ENCODE measurements at regions not wholly inside any gene's neighbourhood (a gene's known extent, or its start where the extent isn't known, plus 50 kb on each side); places are given as distances from the start of the nearest gene placed in this dataset.

- intact Hi-C loops (cut with micrococcal nuclease) (no loop called here), dilution Hi-C loops (cut with MboI; ENCODE audit: extremely low pct_ligation_motif_present, low sequenced_read_pairs) (no loop called here)
- ChIA-PET CTCF (no interaction called here), POLR2A (no interaction called here)
- Histone ChIP-seq H3K4me2 (ENCODE audit: insufficient read depth, low read length) (no peak overlapping the region), H3K9ac (replicated peaks; ENCODE audit: extremely low read depth, insufficient read depth, low read length) (no peak overlapping the region), H4K20me1 (replicated peaks; ENCODE audit: control insufficient read depth, extremely low read depth, insufficient read depth, low read length) (no peaks in the 10 kb centered on the region), H3K4me3 (replicated peaks in 1 of 3; ENCODE audit: insufficient read depth in 1 of 3, low read depth in 1 of 3, low read length in 3 of 3) (no peak overlapping the region), H2AFZ (ENCODE audit: low read depth, low read length) (no peak overlapping the region), H3K27ac (ENCODE audit: insufficient read depth, low read depth, low read length) (no peak overlapping the region), H3K9me1 (replicated peaks; ENCODE audit: control insufficient read depth, extremely low read depth, insufficient read depth, low read length) (no peaks in the 10 kb centered on the region), H3K36me3 (ENCODE audit: control insufficient read depth in 2 of 2, extremely low read depth in 1 of 2, insufficient read depth in 2 of 2, low read length in 2 of 2) (no peaks in the 10 kb centered on the region), H3K27me3 (ENCODE audit: control insufficient read depth in 2 of 2, insufficient read depth in 2 of 2, low read length in 2 of 2) (no peaks in the 10 kb centered on the region), H3K9me3 (replicated peaks; ENCODE audit: control insufficient read depth, insufficient read depth, low read length) (peaks cover 6% of the 10 kb centered on the region), H3K4me1 (ENCODE audit: control insufficient read depth, extremely low read depth, insufficient read depth, low read length) (no peaks in the 10 kb centered on the region), H3K79me2 (ENCODE audit: control insufficient read depth, insufficient read depth, low read length) (no peaks in the 10 kb centered on the region)
- DNase-seq (ENCODE audit: low read depth, low spot score) (no peak), FAIRE-seq (no peak)
- TF ChIP-seq CTCF (IDR thresholded peaks at IDR 0.05; ENCODE audit: extremely low read depth in 1 of 2, insufficient read depth in 1 of 2, low read depth in 1 of 2, low read length in 2 of 2) (no peak), JUN (IDR thresholded peaks at IDR 0.05; ENCODE audit: borderline replicate concordance, insufficient read depth, insufficient read length, low read depth) (no peak), FOS (IDR thresholded peaks at IDR 0.05; ENCODE audit: borderline replicate concordance, insufficient read depth, low read length) (no peak)
- BruUV-seq (replicated peaks) = no TSS peak
Observed at GRCh38 chr4:45741897-45742296, 382.0 kb downstream of the GABRG1 start.

GRCh38 chr4:45732161-45732560 lies 391.7 kb downstream of the GABRG1 start:
- Histone ChIP-seq H3K36me3 (ENCODE audit: control insufficient read depth in 2 of 2, extremely low read depth in 1 of 2, insufficient read depth in 2 of 2, low read length in 2 of 2) (no peaks in the 10 kb centered on the region), H3K4me1 (ENCODE audit: control insufficient read depth, extremely low read depth, insufficient read depth, low read length) (no peaks in the 10 kb centered on the region), H2AFZ (ENCODE audit: low read depth, low read length) (no peak overlapping the region), H4K20me1 (replicated peaks; ENCODE audit: control insufficient read depth, extremely low read depth, insufficient read depth, low read length) (no peaks in the 10 kb centered on the region), H3K9me1 (replicated peaks; ENCODE audit: control insufficient read depth, extremely low read depth, insufficient read depth, low read length) (no peaks in the 10 kb centered on the region), H3K9me3 (replicated peaks; ENCODE audit: control insufficient read depth, insufficient read depth, low read length) (peaks cover 2% of the 10 kb centered on the region), H3K27ac (ENCODE audit: insufficient read depth, low read depth, low read length) (no peak overlapping the region), H3K79me2 (ENCODE audit: control insufficient read depth, insufficient read depth, low read length) (no peaks in the 10 kb centered on the region), H3K27me3 (ENCODE audit: control insufficient read depth in 2 of 2, insufficient read depth in 2 of 2, low read length in 2 of 2) (no peaks in the 10 kb centered on the region), H3K9ac (replicated peaks; ENCODE audit: extremely low read depth, insufficient read depth, low read length) (no peak overlapping the region), H3K4me2 (ENCODE audit: insufficient read depth, low read length) (no peak overlapping the region), H3K4me3 (replicated peaks in 1 of 3; ENCODE audit: insufficient read depth in 1 of 3, low read depth in 1 of 3, low read length in 3 of 3) (no peak overlapping the region)
- BruUV-seq (replicated peaks) = no TSS peak
- dilution Hi-C loops (cut with MboI; ENCODE audit: extremely low pct_ligation_motif_present, low sequenced_read_pairs) (no loop called here), intact Hi-C loops (cut with micrococcal nuclease) (no loop called here)
- FAIRE-seq (no peak), DNase-seq (ENCODE audit: low read depth, low spot score) (no peak)
- no peak for TF ChIP-seq EZH2 (IDR thresholded peaks at IDR 0.05; ENCODE audit: borderline replicate concordance, low read depth, low read length, severe bottlenecking)
- POLR2A ChIA-PET = no interaction called here
- CTCF ChIA-PET = no interaction called here

Data from endothelial cell of umbilical vein (primary cell).